GM23248 (cell line): ENCODE measurements at regions not wholly inside any gene's neighbourhood (a gene's known extent, or its start where the extent isn't known, plus 50 kb on each side); places are given as distances from the start of the nearest gene placed in this dataset.

Source experiments
- DNase-seq: peaks from one replicate; pipeline ENCODE4 v3.0.0-alpha.2; 2015
- H2AFZ ChIP-seq: fragments of 200-600 bp; sonication (generic); 2 replicates; pipeline ENCODE4 v1.6.1; 2016; ENCODE audit warnings: antibody characterized with exemption
- H3F3A ChIP-seq: fragments of 200-600 bp; sonication (generic); 2 replicates; pipeline ENCODE4 v1.6.1; 2016; ENCODE audit warnings: mild to moderate bottlenecking, antibody characterized with exemption, mixed run types; ENCODE audit not compliant: insufficient read depth
- H3K27ac ChIP-seq: fragments of 200-600 bp; sonication (generic); 2 replicates; pipeline ENCODE4 v1.5.1; 2016; ENCODE audit warnings: mild to moderate bottlenecking
- H3K27me3 ChIP-seq: fragments of 200-600 bp; sonication (generic); replicated peaks from 2 replicates; pipeline ENCODE4 v1.6.1; 2016; ENCODE audit warnings: mild to moderate bottlenecking; ENCODE audit not compliant: insufficient read depth
- H3K36me3 ChIP-seq: fragments of 200-600 bp; sonication (generic); 2 replicates; pipeline ENCODE4 v1.6.1; 2016; ENCODE audit warnings: low read depth, mild to moderate bottlenecking
- H3K4me1 ChIP-seq: fragments of 200-600 bp; sonication (generic); 2 replicates; pipeline ENCODE4 v1.6.1; 2016; ENCODE audit warnings: mild to moderate bottlenecking; ENCODE audit not compliant: insufficient read depth
- H3K4me2 ChIP-seq: fragments of 200-600 bp; sonication (generic); one replicate; pipeline ENCODE4 v1.6.1; 2016; ENCODE audit warnings: mild to moderate bottlenecking; ENCODE audit not compliant: unreplicated experiment
- H3K4me3 ChIP-seq: fragments of 200-600 bp; sonication (generic); 2 replicates; pipeline ENCODE4 v1.5.1; 2016; ENCODE audit warnings: mild to moderate bottlenecking
- H3K79me2 ChIP-seq: fragments of 200-600 bp; sonication (generic); 2 replicates; pipeline ENCODE4 v1.6.1; 2016; ENCODE audit warnings: mild to moderate bottlenecking; ENCODE audit not compliant: insufficient read depth
- H3K9ac ChIP-seq: fragments of 200-600 bp; sonication (generic); 2 replicates; pipeline ENCODE4 v1.6.1; 2016; ENCODE audit warnings: mild to moderate bottlenecking
- H3K9me2 ChIP-seq: fragments of 200-600 bp; sonication (generic); 2 replicates; pipeline ENCODE4 v1.6.1; 2016; ENCODE audit warnings: mixed run types, mild to moderate bottlenecking, moderate library complexity; ENCODE audit not compliant: insufficient read depth
- H3K9me3 ChIP-seq: fragments of 200-600 bp; sonication (generic); one replicate; pipeline ENCODE4 v1.6.1; 2017; ENCODE audit warnings: low read depth
- H4K20me1 ChIP-seq: fragments of 200-600 bp; sonication (generic); 2 replicates; pipeline ENCODE4 v1.6.0; 2016; ENCODE audit not compliant: insufficient read depth
- EZH2 ChIP-seq: fragments of 200-600 bp; sonication (generic); IDR thresholded peaks from 2 replicates; pipeline ENCODE4 v1.6.1; 2018; ENCODE audit warnings: antibody characterized with exemption, mild to moderate bottlenecking; ENCODE audit not compliant: insufficient read depth, poor library complexity, severe bottlenecking
- EZH2phosphoT487 ChIP-seq: fragments of 200-600 bp; sonication (generic); IDR thresholded peaks from 2 replicates; pipeline ENCODE4 v1.6.1; 2018; ENCODE audit warnings: antibody characterized with exemption, moderate library complexity, mild to moderate bottlenecking, low read depth; ENCODE audit not compliant: insufficient read depth
- WGBS, 2 experiments: methylation state at CpG; one replicate each; pipeline ENCODE4 v1.1.6; 2015 to 2017; ENCODE audit warnings: low lambda C conversion rate in 2 of 2, low coverage in 1 of 2; ENCODE audit errors: missing lambda C conversion rate in 2 of 2; 5-methylcytosine and 5-hydroxymethylcytosine counted together
- in situ Hi-C: fragments of 300-500 bp; cut with MboI; formaldehyde crosslinking; loops from 2 replicates; pipeline ENCODE4 v1.15.0; 2020

DNA sequence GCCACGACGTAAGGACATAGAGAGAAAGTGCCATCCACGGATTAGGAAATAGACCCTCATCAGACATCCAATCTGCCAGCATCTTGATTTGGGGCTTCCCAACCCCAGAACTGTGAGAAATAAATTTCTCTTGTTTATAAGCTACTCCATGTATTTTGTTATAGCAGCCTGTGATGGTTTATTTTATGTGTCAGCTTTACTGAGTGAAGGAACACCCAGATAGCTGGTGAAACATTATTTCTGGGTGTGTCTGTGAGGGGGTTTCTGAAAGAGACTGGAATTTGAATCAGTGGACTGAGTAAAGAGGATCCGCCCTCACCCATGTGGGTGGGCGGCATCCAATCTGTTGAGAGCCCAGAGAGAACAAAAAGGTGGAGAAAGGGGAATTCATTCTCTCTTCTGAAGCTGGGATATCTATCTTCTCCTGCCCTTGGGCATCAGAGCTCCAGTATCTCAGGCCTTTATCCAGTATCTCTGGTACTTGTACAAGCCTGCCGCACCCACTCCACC is 131.5 kb upstream of the ANKFN1 start:
- no peak overlapping the region for H3K27ac ChIP-seq
- H3K4me1 ChIP-seq, result no peaks in the 10 kb centered on the region
- WGBS, 2 experiments, result 50 to 55% methylated on average over 6 of the region's 6 CpGs
- H3K9ac ChIP-seq, result no peak overlapping the region
- no peaks in the 10 kb centered on the region for H3K36me3 ChIP-seq
- H3K4me3 ChIP-seq, result no peak overlapping the region
- 0 out of 2 replicates have a peak, but pooled peaks cover 2% of the 10 kb centered on the region for H3K27me3 ChIP-seq
- no peaks in the 10 kb centered on the region for H4K20me1 ChIP-seq
- no peaks in the 10 kb centered on the region for H3K9me2 ChIP-seq
- no peak overlapping the region for H3K4me2 ChIP-seq
- H3K79me2 ChIP-seq, result no peaks in the 10 kb centered on the region
- no peaks in the 10 kb centered on the region for H3K9me3 ChIP-seq
- DNase-seq, result no peak
- H2AFZ ChIP-seq, result no peak overlapping the region
- H3F3A ChIP-seq, result no peaks in the 10 kb centered on the region
- in situ Hi-C loops, result no loop called here
- TF ChIP-seq EZH2phosphoT487 (no peak), EZH2 (no peak)

DNA sequence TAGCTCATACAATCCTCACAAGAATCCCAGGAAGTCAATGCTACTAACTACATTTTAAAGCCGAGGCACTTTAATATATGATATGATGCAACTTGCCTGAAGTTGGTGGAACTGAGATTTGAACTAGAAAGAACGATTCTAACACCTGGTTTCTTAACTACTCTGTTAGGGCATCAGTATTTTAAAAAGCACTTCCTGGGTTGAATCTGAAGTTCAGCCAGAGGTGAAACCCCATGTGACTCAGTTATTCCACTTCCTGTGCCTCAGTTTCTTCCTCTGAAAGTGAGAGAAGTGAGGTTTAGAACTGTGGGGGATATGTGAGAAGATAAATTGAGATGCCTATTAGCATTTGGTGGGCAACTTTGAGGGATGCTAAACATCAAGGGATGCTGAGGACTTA is 129.4 kb upstream of the ANKFN1 start:
- H3K79me2 ChIP-seq, result no peaks in the 10 kb centered on the region
- 22 to 25% methylated on average over 2 of the region's 2 CpGs for WGBS, 2 experiments
- no peaks in the 10 kb centered on the region for H3K36me3 ChIP-seq
- H3K4me3 ChIP-seq, result no peak overlapping the region
- H3K27me3 ChIP-seq, result 0 out of 2 replicates have a peak, but pooled peaks cover 2% of the 10 kb centered on the region
- no peak overlapping the region for H3K9ac ChIP-seq
- in situ Hi-C loops, result no loop called here
- H3K9me2 ChIP-seq, result no peaks in the 10 kb centered on the region
- H4K20me1 ChIP-seq, result no peaks in the 10 kb centered on the region
- no peaks in the 10 kb centered on the region for H3K4me1 ChIP-seq
- TF ChIP-seq EZH2phosphoT487 (no peak), EZH2 (no peak)
- no peak for DNase-seq
- no peak overlapping the region for H3K4me2 ChIP-seq
- no peaks in the 10 kb centered on the region for H3K9me3 ChIP-seq
- H2AFZ ChIP-seq, result no peak overlapping the region
- no peak overlapping the region for H3K27ac ChIP-seq
- H3F3A ChIP-seq, result no peaks in the 10 kb centered on the region

DNA sequence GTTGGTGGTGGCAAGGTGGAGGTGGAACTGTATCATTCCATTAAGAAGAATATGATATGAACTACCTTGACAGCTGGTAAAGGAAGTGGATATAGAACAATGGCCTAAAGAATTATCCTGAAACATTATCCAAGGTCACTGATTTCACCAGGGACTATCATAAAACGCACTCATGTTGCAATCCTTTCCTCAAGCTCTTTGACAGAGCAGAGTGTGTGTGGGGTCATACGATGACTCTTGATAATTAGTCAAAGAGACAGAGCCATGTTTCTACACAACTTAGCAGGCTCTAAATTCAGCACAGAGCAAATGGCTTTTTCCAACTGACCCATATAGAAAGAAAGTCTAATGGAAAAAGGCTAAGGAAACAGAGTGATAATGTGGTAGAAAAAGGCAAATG is 126.4 kb upstream of the ANKFN1 start:
- H3F3A ChIP-seq, result no peaks in the 10 kb centered on the region
- no peaks in the 10 kb centered on the region for H3K4me1 ChIP-seq
- no peak overlapping the region for H2AFZ ChIP-seq
- no peak for TF ChIP-seq EZH2
- TF ChIP-seq EZH2phosphoT487, result no peak
- 34 to 40% methylated on average over 2 of the region's 2 CpGs for WGBS, 2 experiments
- no peak overlapping the region for H3K9ac ChIP-seq
- no peak for DNase-seq
- H4K20me1 ChIP-seq, result no peaks in the 10 kb centered on the region
- no peaks in the 10 kb centered on the region for H3K36me3 ChIP-seq
- H3K27ac ChIP-seq, result no peak overlapping the region
- no peak overlapping the region for H3K4me3 ChIP-seq
- H3K27me3 ChIP-seq, result 0 out of 2 replicates have a peak, but pooled peaks cover 2% of the 10 kb centered on the region
- H3K9me3 ChIP-seq, result no peaks in the 10 kb centered on the region
- no peak overlapping the region for H3K4me2 ChIP-seq
- in situ Hi-C loops, result no loop called here
- no peaks in the 10 kb centered on the region for H3K79me2 ChIP-seq
- H3K9me2 ChIP-seq, result no peaks in the 10 kb centered on the region

DNA sequence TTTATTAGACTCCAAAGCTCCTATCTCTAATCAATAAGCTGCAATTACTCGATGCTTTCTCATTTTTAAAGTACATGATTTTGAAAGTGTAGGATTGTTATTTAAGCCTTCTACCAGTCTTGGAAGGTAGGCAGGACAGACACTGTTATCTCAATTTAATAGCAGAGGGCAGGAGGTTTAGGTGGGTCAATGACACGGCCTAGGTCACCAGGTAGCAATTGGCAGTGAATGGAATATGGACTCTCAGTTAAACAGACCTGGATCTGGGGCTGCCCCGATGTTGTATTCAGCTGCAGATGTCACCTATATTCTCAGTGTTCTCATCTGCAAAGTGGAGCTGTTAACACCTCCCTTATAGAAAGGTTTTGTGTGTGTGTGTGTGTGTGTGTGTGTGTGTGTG is 124.4 kb upstream of the ANKFN1 start:
- Histone ChIP-seq H3K9me2 (no peaks in the 10 kb centered on the region), H3K27ac (no peak overlapping the region), H3K9me3 (no peaks in the 10 kb centered on the region), H3K79me2 (no peaks in the 10 kb centered on the region), H2AFZ (no peak overlapping the region), H3F3A (no peaks in the 10 kb centered on the region), H3K4me3 (no peak overlapping the region), H3K4me1 (no peaks in the 10 kb centered on the region), H3K36me3 (no peaks in the 10 kb centered on the region), H3K9ac (no peak overlapping the region), H3K4me2 (no peak overlapping the region), H4K20me1 (no peaks in the 10 kb centered on the region), H3K27me3 (no peaks in the 10 kb centered on the region)
- WGBS, 2 experiments, result 17 to 19% methylated on average over 3 of the region's 3 CpGs
- no peak for DNase-seq
- TF ChIP-seq EZH2, result no peak
- no peak for TF ChIP-seq EZH2phosphoT487
- in situ Hi-C loops, result no loop called here
